Liver (tissue), 8 donors: ENCODE measurements at regions not wholly inside any gene's neighbourhood (a gene's known extent, or its start where the extent isn't known, plus 50 kb on each side); places are given as distances from the start of the nearest gene placed in this dataset.
"Not testable (repeated sequence)": the region's sequence is repeated elsewhere in the genome, so short reads cannot be mapped to it uniquely, and the experiment has no call there.

Source experiments
- DNase-seq: peaks from one replicate; pipeline ENCODE4 v3.0.0-alpha.2; 2017; ENCODE audit warnings: low spot score
- H3K27ac ChIP-seq, 2 donors: one replicate each; pipeline ENCODE4 v1.7.0; 2013; ENCODE audit warnings: inconsistent platforms in 2 of 2, low read length in 2 of 2, control low read depth in 1 of 2, low read depth in 1 of 2, mild to moderate bottlenecking in 1 of 2
- H3K27me3 ChIP-seq, 4 donors: one replicate each; pipeline versions ENCODE4 v1.6.1 to v1.7.0; 2013; ENCODE audit warnings: low read length in 3 of 4, inconsistent platforms in 1 of 4, mild to moderate bottlenecking in 1 of 4, moderate library complexity in 1 of 4; ENCODE audit not compliant: control insufficient read depth in 4 of 4, insufficient read depth in 4 of 4
- H3K36me3 ChIP-seq, 4 donors: one replicate each; pipeline versions ENCODE4 v1.6.1 to v1.7.0; 2013; ENCODE audit warnings: low read length in 3 of 4, mild to moderate bottlenecking in 3 of 4, low read depth in 1 of 4, moderate library complexity in 1 of 4; ENCODE audit not compliant: control insufficient read depth in 4 of 4, insufficient read depth in 3 of 4
- H3K4me1 ChIP-seq, 4 donors: one replicate each; pipeline versions ENCODE4 v1.6.1 to v1.7.0; 2013; ENCODE audit warnings: low read length in 3 of 4, mild to moderate bottlenecking in 3 of 4, moderate library complexity in 1 of 4; ENCODE audit not compliant: control insufficient read depth in 4 of 4, insufficient read depth in 4 of 4
- H3K4me3 ChIP-seq, 3 donors: one replicate each; pipeline versions ENCODE4 v1.6.1 to v1.7.0; 2013; ENCODE audit warnings: low read length in 3 of 3, control low read depth in 1 of 3, low read depth in 1 of 3, mild to moderate bottlenecking in 1 of 3
- H3K9ac ChIP-seq, 2 donors: one replicate each; pipeline ENCODE4 v1.7.0; 2013; ENCODE audit warnings: low read length in 2 of 2, mild to moderate bottlenecking in 2 of 2, moderate library complexity in 2 of 2, control low read depth in 1 of 2, low read depth in 1 of 2
- H3K9me3 ChIP-seq, 4 donors: one replicate each; pipeline versions ENCODE4 v1.6.1 to v1.7.0; 2013; ENCODE audit warnings: low read length in 3 of 4; ENCODE audit not compliant: control insufficient read depth in 4 of 4
- ATF3 ChIP-seq: IDR thresholded peaks from 2 replicates; pipeline ENCODE4 v1.6.1; 2016; ENCODE audit warnings: antibody characterized with exemption
- EGR1 ChIP-seq, 2 donors: IDR thresholded peaks; 2 replicates each; pipeline ENCODE4 v1.6.1; 2016 to 2018; ENCODE audit warnings: antibody characterized with exemption in 2 of 2, low read depth in 2 of 2
- GABPA ChIP-seq, 2 donors: IDR thresholded peaks in 1 of 2; conservative IDR thresholded peaks in 1 of 2; 2 replicates each; pipeline ENCODE4 v1.6.1; 2016; ENCODE audit warnings: antibody characterized with exemption in 2 of 2, mild to moderate bottlenecking in 1 of 2, moderate library complexity in 1 of 2
- JUND ChIP-seq, 2 donors: IDR thresholded peaks; 2 replicates each; pipeline ENCODE4 v1.6.1; 2016; ENCODE audit warnings: antibody characterized with exemption in 2 of 2
- MAX ChIP-seq: IDR thresholded peaks from 2 replicates; pipeline ENCODE4 v1.6.1; 2016; ENCODE audit warnings: antibody characterized with exemption
- NR2F2 ChIP-seq: IDR thresholded peaks from 2 replicates; pipeline ENCODE4 v1.6.1; 2016; ENCODE audit warnings: antibody characterized with exemption
- RXRA ChIP-seq, 2 donors: IDR thresholded peaks; 2 replicates each; pipeline ENCODE4 v1.6.1; 2017 to 2018; ENCODE audit warnings: antibody characterized with exemption in 2 of 2, mild to moderate bottlenecking in 1 of 2
- YY1 ChIP-seq: IDR thresholded peaks from 2 replicates; pipeline ENCODE4 v1.6.1; 2016; ENCODE audit warnings: antibody characterized with exemption, mild to moderate bottlenecking
- WGBS: extraction: QIAGEN DNeasy Blood & Tissue Kit; methylation state at CpG from one replicate; pipeline ENCODE4 v1.1.7; 2013; 5-methylcytosine and 5-hydroxymethylcytosine counted together
- TF ChIP-seq, protein P1 (sequence below): IDR thresholded peaks from 2 replicates; pipeline ENCODE4 v1.6.1; 2016; ENCODE audit warnings: antibody characterized with exemption, mild to moderate bottlenecking
- TF ChIP-seq, protein P2 (sequence below): fragments of 150-350 bp; IDR thresholded peaks from 2 replicates; pipeline ENCODE4 v1.5.1; 2017; ENCODE audit warnings: improper control_type of control experiment, low read depth, low read length; ENCODE audit not compliant: missing input control
- donor health status: healthy.
- donor health status: healthy.
- donor health status: healthy.
- donor health status: healthy.
- donor health status: healthy.

DNA sequence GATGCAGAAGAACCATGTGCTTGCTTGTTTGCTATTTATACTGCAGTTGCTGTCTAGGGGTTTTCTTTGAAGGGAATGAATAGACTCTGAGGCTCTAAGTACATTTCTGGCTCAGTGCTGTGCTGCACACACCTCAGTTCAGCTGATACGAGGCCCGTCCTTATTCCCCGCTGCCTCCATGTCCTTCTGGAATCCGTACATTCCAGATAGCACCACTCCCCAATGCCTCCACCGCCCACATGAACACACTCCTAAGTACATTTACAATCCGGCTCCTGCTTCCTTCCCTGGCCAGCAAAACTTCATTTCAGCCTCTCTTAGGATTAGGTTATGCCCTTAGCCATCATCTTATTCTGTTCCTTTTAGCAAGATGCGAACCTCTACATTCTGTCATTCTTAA is 57.1 kb downstream of the KCNC4 start:
- peaks cover 0 to 3% (median 0%) of the 10 kb centered on the region in 4 donors for H3K27me3 ChIP-seq
- no peaks in the 10 kb centered on the region for H3K36me3 ChIP-seq
- H3K9me3 ChIP-seq, result no peaks in the 10 kb centered on the region
- H3K27ac ChIP-seq, result no peak overlapping the region
- no peaks in the 10 kb centered on the region for H3K4me1 ChIP-seq
- no peak overlapping the region for H3K9ac ChIP-seq
- no peak for TF ChIP-seq MAX
- TF ChIP-seq EGR1 (IDR thresholded peaks at IDR 0.05; ENCODE audit: low read depth in 2 of 2), result no peak
- TF ChIP-seq, protein P1, sequence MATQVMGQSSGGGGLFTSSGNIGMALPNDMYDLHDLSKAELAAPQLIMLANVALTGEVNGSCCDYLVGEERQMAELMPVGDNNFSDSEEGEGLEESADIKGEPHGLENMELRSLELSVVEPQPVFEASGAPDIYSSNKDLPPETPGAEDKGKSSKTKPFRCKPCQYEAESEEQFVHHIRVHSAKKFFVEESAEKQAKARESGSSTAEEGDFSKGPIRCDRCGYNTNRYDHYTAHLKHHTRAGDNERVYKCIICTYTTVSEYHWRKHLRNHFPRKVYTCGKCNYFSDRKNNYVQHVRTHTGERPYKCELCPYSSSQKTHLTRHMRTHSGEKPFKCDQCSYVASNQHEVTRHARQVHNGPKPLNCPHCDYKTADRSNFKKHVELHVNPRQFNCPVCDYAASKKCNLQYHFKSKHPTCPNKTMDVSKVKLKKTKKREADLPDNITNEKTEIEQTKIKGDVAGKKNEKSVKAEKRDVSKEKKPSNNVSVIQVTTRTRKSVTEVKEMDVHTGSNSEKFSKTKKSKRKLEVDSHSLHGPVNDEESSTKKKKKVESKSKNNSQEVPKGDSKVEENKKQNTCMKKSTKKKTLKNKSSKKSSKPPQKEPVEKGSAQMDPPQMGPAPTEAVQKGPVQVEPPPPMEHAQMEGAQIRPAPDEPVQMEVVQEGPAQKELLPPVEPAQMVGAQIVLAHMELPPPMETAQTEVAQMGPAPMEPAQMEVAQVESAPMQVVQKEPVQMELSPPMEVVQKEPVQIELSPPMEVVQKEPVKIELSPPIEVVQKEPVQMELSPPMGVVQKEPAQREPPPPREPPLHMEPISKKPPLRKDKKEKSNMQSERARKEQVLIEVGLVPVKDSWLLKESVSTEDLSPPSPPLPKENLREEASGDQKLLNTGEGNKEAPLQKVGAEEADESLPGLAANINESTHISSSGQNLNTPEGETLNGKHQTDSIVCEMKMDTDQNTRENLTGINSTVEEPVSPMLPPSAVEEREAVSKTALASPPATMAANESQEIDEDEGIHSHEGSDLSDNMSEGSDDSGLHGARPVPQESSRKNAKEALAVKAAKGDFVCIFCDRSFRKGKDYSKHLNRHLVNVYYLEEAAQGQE, result no peak
- TF ChIP-seq, protein P2, sequence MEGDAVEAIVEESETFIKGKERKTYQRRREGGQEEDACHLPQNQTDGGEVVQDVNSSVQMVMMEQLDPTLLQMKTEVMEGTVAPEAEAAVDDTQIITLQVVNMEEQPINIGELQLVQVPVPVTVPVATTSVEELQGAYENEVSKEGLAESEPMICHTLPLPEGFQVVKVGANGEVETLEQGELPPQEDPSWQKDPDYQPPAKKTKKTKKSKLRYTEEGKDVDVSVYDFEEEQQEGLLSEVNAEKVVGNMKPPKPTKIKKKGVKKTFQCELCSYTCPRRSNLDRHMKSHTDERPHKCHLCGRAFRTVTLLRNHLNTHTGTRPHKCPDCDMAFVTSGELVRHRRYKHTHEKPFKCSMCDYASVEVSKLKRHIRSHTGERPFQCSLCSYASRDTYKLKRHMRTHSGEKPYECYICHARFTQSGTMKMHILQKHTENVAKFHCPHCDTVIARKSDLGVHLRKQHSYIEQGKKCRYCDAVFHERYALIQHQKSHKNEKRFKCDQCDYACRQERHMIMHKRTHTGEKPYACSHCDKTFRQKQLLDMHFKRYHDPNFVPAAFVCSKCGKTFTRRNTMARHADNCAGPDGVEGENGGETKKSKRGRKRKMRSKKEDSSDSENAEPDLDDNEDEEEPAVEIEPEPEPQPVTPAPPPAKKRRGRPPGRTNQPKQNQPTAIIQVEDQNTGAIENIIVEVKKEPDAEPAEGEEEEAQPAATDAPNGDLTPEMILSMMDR, result no peak
- TF ChIP-seq ATF3, result no peak
- no peak for TF ChIP-seq NR2F2
- no peak for TF ChIP-seq RXRA (IDR thresholded peaks at IDR 0.05)
- no peak for TF ChIP-seq JUND (IDR thresholded peaks at IDR 0.05)
- TF ChIP-seq YY1, result no peak
- WGBS, result 91% methylated on average over 7 of the region's 7 CpGs
- DNase-seq, result no peak
- H3K4me3 ChIP-seq, result no peak overlapping the region

DNA sequence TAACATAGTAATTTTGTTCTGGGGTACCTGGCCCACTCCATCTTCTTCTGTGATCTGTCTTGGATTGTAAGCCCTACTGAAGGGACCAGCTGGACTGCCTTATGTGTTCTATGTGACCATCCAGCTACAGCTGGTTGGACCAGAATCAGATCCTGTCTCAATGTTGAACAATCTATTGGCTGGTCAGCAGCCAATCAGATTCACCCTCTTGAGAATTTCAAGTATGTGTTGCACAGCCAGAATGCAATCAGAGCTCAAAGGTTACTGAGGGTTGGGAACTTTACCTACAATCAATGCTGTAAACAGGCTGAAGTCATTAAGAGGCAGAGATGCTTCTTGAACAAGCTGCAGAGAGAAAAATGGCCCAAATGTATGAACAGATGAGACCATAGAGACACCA is 61.9 kb downstream of the KCNC4 start:
- Histone ChIP-seq H3K9ac (no peak overlapping the region), H3K27me3 (no peaks in the 10 kb centered on the region), H3K4me3 (no peak overlapping the region), H3K27ac (no peak overlapping the region), H3K36me3 (no peaks in the 10 kb centered on the region), H3K4me1 (no peaks in the 10 kb centered on the region), H3K9me3 (no peaks in the 10 kb centered on the region)
- TF ChIP-seq JUND (IDR thresholded peaks at IDR 0.05) (no peak), GABPA (IDR thresholded peaks at IDR 0.05 in 1 of 2, conservative IDR thresholded peaks at IDR 0.05 in 1 of 2) (no peak)
- DNase-seq, result no peak

- H3K4me3 ChIP-seq, H3K4me1 ChIP-seq: not testable (repeated sequence)
- 75% methylated on average over 2 of the region's 2 CpGs for WGBS
Observed at GRCh38 chr1:110273832-110274231, 63.7 kb downstream of the KCNC4 start.

More at GRCh38 chr1:110273832-110274231, 63.7 kb downstream of the KCNC4 start:
- not testable (repeated sequence) for H3K27me3 ChIP-seq, H3K9me3 ChIP-seq, DNase-seq, H3K27ac ChIP-seq, H3K36me3 ChIP-seq, H3K9ac ChIP-seq
